EL (cell line): ENCODE measurements at regions not wholly inside any gene's neighbourhood (a gene's known extent, or its start where the extent isn't known, plus 50 kb on each side); places are given as distances from the start of the nearest gene placed in this dataset.
"Not testable (repeated sequence)": the region's sequence is repeated elsewhere in the genome, so short reads cannot be mapped to it uniquely, and the experiment has no call there.

Experiments
- DNase-seq: peaks from one replicate; pipeline ENCODE4 v3.0.0-alpha.2; 2016

DNA sequence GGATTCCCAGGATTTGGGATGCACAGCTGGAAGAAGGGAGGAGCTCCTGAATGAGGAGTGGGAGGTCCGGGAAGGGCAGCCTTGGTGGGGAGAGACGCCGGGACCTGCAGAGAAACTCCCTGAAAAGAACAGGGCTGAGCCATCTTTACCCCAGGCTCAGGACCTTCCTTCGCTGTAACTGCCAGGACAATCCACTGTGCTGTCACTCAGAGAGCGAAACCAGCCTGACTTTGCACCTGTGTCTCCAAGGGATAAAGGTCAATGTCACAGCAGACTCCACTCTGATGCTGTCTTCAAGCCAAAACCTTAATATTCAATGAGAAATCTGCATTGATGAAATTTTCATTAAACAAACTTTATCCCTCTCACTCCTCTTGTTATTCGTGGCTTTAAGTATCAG is 235.4 kb upstream of the SULF2 start:
- DNase-seq, result not testable (repeated sequence)

DNA sequence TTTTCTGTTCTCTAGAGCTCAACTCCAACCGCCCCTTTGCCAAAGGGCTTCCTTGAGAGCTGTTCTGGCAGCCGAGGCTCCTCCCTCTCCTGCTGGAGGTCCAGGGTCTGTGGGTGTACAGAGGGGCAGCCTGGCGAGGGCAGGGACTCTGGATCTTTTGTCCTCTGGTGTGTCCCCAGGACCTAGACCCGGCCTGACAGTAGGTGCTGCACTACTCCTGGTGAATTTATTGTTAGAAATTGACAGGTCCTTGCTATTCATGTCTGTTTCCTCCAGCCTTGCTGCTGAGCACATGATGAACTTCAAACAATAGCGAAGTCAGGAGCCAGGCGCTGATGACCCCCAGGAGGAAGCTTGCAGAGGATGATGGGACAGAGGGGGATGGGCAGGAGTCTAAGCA is 234.7 kb upstream of the SULF2 start:
- no peak for DNase-seq

DNA sequence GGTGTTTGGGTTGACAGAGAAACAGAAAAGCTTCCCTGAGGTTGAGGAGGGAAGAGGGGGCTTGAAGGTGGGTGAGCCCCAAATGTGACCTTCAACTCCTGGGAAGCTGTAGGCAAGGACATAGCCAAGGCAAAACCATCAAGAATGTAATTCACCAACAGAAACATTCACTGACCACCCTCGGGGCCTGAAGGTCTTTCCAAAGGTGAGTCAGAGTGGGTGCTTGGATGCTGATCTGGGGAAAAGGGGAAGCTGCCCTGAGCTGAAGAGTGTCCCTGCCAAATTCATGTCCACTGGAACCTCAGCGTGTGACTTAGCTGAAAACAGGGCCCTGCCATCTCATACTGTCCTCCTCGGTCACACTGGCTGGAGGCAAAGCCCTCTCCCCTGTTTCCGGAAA is 234.2 kb upstream of the SULF2 start:
- DNase-seq, result peak; percentile 65

DNA sequence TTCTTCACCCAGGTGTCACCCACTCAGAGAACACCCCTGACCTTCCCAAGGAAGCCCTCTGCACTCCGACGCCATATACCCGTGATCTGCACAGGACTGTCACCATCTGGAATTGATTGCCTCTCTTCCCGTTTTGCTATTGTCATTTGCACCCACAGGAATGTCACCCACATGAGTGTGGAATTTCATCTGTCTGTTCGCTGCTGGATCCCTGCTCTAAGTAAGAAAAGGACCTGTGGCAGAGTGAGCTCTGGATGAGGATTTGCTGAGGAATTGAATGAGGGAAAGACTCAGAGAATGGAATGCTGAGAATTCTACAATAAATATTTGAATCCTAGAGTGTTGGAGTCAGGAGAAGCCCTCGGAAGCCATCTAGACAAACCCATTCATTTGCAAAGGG is 233.6 kb upstream of the SULF2 start:
- peak; percentile 82 for DNase-seq

DNA sequence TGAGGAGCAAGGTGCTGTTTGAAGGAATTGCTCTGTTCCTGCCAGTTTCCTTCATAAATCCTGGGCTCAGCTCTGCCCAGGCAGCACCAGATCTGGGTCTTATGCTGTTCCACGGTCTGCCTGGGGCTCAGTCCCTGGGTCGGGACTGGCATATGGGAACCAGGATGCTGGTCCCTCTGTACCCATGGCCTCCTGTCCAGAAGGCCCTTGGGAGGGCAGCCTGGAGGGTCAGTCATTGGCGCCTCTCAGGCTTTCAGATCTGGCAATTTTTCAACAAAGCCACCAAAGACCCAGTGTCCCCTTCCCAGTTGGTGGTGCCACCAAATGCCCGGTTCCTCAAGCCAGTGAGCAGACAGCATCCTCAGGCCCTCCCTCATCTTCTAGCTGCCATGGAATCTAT is 232.7 kb upstream of the SULF2 start:
- no peak for DNase-seq

DNA sequence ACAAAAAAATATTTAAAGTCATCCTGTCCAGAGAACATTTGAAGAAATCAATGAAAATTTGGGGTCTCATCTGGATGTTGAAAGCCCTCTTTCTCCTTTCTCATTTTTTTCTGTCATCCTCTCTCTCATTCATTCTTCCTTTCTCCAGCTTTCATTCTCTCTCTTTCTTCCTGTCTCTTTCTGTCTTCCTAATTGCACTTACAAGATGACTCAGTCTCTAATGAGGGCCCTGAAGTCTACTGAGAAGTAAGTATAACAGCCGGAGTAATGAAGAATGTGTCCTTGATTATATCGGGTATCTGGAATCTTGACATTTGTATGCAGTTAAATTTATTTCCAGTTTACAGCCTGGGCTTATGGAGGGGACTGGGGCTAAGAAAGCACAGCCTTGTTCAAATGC is 232.2 kb upstream of the SULF2 start:
- DNase-seq, result peak; percentile 26

DNA sequence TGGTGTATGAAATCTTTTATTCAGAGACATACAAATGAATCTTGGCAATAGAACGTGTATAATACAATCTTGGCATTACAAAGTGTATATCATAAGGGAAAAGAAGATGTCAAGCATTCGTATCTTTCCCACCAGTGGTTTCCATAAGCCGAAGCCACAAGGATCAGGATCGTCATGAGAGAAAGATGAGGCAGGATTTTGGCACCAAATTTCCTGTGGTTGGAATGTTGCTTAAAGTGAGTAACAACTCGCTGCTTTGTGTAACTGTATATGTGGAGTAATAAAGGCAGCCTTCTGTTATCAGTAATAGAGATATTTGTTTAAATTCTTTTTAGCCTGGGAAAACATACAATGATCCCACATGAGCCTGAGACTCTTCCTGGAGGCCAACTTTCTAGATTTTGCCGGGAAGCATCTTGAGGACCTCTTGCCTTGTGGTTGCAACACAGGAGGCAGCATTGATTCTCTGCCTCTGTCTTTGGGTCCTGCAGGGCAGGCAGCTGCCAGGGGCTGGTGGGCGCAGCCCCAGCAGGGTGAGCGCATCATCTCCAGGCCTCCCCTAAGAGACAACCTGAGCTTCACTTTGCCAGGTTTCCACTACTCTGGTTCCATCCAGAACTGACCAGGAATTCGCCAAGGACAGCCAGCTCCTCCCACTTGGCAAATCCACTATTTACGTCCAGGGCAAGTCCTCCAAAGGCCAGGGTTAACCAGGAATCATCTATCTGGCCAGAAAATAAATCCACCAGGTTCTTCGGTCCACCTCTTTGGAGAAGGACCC is 230.9 kb upstream of the SULF2 start:
- peak; percentile 87 for DNase-seq

DNA sequence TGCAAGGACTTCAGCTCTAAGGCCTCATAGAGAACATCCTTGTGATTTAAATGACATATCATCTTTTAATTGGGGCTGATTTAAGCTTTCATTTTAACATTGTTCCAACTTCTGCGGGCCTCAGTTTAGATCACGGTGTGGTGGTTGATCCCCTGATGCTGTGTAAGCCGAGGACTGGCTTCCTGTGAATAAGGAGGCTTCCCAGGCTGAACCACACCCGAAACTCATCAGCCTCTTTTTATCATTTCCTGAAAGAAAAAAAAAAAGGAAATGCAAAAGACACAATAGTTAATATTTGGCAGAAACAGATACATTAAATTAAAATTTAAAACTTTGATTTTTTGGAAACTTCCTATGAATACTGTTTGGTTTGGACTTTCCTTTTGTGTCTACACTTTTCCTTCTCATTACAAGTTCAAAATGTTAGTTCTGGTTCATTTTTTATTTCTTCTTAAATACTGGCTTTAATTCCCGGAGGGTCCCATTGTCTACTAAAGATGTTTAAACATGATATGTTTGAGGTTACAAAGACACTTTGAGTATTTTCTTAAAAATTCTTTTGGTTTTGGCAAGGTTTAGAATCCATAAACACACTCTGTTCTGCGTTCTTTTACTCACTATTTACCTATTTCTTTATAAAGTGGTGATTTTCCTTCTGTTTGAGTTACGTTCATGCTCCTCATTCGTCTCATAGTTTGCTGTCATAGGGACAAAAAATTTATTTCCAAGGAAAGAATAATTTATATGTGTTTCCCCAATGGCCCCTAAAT is 230.0 kb upstream of the SULF2 start:
- no peak for DNase-seq

DNA sequence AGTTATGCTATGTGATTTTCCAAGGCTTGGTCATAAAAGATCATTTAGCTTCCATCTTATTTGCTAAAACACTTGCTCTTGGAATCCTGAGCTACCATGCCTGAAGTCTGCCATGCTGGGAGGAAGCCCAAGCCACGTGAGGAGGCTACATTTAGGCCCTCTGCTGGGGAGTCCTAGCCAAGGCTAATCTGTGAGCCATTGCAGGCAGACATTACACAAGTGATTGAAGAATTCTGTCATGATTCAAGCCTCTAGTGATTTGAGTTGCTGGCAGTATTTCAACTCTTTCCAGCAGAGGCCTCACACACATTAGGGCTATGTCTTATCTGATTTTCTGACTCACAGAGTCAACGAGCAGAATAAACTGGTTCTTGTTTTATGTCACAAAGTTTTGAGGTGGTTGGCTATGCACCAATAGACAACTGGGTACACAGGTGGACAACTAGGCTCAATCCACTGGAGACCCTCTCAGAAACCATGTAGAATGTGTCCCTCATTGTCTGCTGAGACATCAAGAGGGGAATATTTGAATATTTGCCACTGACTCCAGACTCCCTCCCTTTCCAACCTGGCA is 227.2 kb upstream of the SULF2 start:
- DNase-seq, result peak; percentile 79

DNA sequence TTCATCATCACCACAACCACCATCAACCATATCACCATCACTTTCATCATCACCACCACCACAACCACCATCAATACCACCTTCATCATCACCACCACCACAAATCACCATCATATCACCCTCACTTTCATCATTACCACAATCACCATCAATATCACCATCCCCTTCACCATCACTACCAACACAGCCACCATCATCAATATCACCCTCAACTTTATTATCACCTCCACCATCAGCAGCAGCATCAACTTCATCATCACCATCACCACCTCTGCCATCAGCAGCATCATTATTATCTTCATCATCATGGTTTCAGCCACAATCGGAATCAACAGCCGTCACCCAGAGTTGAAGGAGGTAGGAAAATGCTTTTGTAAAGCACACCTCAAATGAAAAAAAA is 225.7 kb upstream of the SULF2 start:
- no peak for DNase-seq

DNA sequence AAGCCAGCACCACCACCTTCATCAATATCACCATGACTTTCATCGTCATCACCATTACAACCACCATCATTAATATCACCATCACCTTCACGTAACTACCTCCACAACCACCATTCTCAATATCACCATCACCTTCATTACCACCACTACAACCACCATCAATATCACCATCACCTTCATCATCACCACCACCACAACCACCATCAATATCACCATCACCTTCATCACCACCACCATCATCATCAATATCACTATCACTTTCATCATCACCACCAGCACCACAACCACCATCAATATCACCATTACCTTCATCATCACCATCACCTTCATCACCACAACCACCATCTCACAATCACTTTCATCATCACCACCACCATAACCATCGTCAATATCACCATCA is 225.3 kb upstream of the SULF2 start:
- DNase-seq, result no peak

DNA sequence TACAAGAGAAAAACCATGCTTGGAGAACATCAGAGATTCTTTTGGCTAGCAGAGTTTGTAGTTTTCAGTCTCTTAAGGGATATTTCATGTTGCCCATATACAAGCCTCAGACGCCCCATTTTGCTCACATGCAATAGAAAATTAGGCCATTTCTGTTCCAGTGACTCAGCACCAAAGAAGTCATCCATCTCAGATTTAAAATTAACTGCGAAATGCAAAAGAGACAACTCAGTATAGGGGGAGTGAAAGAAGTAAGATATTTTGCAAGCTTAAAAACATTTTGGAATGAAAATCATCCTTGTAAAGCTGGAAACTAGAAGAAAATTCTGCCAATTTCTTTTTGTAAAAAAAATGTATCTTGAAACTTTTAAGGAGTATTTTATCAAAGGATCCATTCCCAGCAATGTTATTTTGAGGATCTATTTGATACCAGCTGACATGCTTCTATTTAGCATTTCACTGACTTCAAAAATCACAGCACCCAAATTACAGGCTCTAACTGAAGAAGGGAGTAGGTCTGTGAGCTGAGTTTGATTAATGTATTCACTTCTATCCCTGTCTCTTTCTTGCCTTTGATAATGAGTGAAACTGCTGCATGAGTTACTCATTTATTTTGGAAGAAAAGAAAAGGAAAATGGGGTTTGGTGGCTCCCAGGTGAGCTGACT is 223.7 kb upstream of the SULF2 start:
- peak; percentile 35 for DNase-seq

DNA sequence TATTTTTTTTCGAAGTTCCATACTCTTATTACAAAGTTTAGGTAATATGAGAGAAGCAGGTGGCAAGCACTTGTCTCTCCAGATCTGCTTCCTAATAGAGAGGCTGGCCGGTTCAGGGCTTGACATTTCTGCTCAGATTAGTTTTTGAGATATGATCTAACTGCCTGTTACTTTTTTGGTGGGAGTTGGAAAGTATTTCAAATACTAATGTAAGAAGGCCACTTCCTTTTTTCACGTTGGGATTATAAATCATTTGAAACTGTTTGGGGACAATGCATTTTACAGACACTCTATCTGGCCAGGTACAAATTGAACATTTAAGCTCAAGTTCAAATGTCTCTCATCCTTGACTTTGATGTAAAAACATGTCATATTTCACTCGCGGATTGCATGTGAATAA is 222.1 kb upstream of the SULF2 start:
- no peak for DNase-seq

DNA sequence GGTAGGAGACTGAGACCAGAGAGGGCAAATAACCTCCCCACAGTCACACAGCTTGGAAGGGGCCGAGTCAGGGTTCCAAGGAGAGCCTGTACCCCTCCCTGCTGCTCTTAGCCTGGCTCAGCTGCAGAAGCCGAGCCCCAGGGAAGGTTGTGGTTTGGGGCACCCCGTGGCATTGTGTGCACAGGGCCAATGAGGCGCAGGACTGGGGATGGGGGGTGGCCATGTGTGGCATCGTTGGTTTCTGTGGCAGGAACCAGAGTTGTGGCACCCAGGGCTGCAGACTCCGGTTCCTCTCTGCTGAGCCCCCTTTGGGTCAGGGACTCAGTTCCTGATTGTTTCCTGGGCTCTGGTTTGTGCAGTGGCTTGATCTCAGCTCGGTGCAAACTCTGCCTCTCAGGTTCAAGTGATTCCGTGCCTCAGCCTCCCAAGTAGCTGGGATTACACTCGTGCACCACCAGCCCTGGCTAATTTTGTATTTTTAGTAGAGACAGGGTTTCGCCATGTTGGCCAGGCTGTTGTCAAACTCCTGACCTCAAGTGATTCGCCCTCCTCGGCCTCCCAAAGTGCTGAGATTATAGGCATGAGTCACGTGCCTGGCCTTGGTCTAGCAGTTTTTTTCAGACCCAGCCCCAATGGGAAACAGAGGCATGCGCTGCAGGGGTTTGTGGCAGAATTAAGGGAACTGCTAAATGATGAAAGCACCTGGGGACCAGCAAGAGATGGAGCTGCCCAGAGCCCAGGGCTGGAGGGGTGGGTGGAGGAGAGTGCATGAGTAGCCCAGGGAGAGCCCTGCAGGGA is 221.0 kb upstream of the SULF2 start:
- DNase-seq, result peak; percentile 52

DNA sequence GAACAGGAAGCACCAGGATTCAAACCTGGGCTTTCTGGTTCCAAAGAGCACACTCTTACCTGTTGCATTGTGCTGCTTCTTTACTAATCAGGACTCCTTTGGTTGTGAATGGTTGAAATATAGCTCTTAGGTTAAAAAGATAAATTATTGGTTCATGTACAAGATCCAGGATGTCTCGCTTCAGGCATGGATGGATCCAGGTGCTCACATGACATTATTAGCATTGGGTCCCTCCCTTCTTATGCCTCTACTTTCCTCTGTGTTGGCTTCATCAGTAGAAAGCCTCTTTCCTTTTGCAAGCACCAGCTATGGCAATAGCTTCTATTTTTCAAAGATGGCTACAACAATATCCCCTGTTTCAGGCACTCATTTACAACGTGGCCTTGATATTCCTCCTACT is 217.7 kb upstream of the SULF2 start:
- DNase-seq, result no peak

DNA sequence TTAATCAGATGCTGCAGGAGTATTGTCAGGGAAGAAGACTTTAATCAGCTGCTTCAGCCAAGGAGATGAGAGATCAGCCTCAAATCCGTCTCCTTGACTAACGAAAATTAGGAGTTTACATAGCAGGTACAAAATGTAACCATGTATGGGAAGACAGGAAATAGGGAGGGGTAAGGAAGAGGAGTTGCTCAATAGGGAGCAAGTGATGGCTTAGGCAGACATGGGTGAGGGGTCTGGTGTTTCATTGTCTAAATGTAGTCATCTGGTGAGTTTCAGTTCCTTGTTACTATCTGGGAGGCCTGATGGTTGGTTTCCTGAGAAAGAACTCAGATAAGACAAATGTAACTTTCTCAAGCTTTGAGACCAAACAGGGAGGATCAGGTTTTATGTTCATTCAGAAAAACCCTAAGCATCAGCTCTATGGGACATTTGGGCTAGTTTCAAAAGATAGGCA is 217.3 kb upstream of the SULF2 start:
- no peak for DNase-seq

DNA sequence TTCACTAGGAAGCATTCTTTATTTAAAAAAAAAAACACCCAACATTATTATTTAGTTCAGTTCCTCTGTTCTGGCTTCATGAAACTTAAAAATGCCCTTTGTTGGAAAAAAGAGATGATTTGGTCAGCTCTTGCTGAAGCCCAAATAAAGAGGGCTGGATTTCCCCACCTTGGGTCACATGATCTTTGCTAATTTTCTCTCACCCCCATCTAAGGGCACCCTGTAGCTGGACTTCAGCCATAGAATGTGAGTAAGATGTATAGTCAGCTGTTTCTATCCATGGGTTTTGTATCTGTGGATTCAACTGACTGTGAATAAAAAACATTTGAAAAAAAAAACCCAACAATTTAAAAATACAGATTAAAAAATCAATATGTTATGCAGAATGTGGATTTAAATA is 213.9 kb upstream of the SULF2 start:
- DNase-seq, result no peak

DNA sequence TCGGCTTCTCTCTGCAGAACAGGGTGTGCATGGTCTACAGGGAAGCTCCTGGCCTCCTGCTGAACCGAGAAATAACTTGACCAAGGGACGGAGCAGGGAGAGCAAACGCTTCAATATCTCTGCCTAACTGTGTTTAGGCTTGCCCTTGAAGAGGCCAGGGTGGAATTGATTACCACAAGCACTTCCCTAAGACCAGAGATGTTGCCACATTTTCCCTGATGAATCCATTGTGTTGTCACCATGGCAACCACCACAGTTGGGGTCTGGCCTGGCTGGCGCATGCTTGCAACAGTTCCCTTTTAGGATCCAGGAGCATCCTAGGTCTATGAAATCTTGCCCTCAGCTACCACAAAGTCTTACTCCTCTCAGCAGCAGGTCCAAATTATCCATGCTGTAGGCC is 213.5 kb upstream of the SULF2 start:
- DNase-seq, result no peak

DNA sequence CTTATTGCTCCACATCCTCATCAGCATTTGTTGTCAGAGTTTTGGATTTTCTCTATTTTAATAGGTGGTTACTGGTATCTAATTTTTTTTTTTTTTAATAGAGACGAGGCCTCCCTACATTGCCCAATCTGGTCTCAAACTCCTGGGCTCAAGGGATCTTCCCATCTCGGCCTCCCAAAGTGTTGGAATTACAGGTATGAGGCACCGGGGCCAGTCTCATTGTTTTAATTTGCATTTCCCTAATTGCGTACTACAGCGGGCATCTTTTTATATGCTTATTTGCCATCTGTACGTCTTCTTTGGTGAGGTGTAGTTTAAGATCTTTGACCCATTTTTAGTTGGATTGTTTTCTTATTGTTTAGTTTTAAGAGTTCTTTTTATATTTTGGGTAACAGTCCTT is 210.4 kb upstream of the SULF2 start:
- no peak for DNase-seq

DNA sequence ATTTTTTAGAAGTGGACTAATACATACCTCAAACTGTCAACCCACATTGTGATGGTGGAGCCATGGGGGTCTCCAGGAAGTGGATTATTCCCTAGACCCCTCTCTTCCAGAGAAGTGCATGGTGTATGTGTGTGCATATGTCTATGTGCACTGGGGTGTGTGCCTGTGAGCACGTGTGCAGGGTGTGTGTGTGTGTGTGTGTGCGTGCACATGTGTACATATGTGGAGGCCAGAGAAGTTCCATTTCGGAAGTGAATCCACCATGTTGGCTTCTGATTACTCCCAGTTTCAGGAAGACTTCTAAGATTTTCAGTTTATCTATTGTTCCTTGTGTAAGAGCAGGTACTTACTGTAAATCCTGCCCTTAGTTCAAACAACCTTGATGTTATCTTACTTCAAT is 208.5 kb upstream of the SULF2 start:
- no peak for DNase-seq

DNA sequence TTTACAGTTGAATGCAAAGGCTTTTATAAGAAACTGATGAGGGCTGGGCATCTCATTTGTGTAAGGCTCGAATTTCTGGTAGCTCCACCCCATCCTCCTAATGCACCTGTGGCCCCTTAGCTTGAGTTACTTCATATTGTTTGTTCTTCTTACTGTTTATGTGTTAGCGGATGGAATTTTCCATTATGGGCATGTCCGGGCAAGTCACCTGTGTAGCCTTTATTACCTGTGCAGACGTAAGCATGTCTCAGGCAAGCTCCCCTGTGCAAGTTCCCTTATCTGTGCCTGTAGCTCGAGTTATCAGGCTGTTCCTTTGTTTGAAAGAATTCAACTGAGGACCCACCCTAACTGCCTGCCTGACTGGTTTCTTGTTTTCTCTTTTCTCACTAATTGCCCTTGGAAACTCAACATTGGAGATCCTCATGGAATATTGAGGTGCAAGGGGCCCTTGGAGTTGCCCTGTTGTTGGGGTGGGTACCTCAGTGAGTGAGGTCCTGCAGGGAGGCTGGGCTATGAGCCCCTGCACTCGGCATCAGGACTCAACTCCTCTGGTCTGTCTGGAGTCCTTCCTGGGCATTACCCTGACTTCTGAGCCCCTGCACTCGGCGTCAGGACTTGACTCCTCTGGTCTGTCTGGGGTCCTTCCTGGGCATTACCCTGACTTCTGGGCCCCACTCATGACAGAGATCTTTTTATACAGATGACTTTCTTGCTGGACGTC is 207.9 kb upstream of the SULF2 start:
- DNase-seq, result no peak

DNA sequence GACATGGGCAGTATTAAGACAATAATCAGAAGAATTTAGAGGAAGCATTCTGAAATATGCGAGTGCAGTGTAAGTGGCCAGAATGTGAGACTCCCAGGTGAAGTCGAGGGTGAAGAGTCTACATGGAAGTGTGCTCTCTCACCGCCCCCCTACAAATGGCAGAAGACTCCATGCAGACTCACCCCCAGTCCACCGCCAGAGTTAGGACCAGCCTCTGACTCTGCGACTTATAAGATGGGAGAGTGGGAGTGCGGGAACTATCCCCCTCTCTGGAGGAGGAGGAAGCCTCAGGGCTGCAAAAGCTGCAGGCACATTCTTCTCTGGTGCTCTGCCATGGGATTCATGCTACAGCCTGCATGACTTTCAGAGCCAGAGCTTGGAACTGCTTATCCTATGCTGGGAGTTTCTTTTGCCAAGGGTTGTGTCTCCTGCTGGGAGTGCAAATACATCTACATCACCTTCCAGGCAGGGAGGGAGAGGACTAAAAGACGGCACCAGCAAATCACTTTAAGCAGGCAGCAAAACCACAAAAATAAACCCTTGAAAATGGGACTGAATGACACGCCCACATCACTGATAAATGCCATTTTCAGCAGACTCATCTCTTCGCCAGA is 206.7 kb upstream of the SULF2 start:
- DNase-seq, result no peak
